Psoas muscle (tissue), 7 donors: ENCODE measurements at regions not wholly inside any gene's neighbourhood (a gene's known extent, or its start where the extent isn't known, plus 50 kb on each side); places are given as distances from the start of the nearest gene placed in this dataset.

ENCODE experiments used
- ATAC-seq, 4 donors: fragments of 200-7000 bp; cut with Tn5 transposase; one replicate each; pipeline ENCODE4 v1.9.1; 2020; ENCODE audit warnings: moderate library complexity in 3 of 4, mild to moderate bottlenecking in 2 of 4
- DNase-seq, 2 donors: peaks; one replicate each; pipeline ENCODE4 v3.0.0-alpha.2; 2020
- H3K27ac ChIP-seq: fragments of 200-600 bp; one replicate; pipeline ENCODE4 v1.8.0; 2022
- H3K27me3 ChIP-seq, 3 donors: fragments of 200-600 bp in 1 of 3; one replicate each; pipeline versions ENCODE4 v1.6.1 to v1.8.0; 2013 to 2022; ENCODE audit warnings: low read length in 2 of 3, mild to moderate bottlenecking in 2 of 3, moderate library complexity in 1 of 3; ENCODE audit not compliant: insufficient read depth in 3 of 3
- H3K36me3 ChIP-seq, 2 donors: fragments of 200-600 bp in 1 of 2; one replicate each; pipeline versions ENCODE4 v1.6.1 to v1.8.0; 2013 to 2022; ENCODE audit warnings: low read depth in 1 of 2, mild to moderate bottlenecking in 1 of 2, moderate library complexity in 1 of 2; ENCODE audit not compliant: insufficient read depth in 1 of 2
- H3K4me1 ChIP-seq: fragments of 200-600 bp; one replicate; pipeline ENCODE4 v1.8.0; 2022
- H3K4me3 ChIP-seq: fragments of 200-600 bp; one replicate; pipeline ENCODE4 v1.8.0; 2022; ENCODE audit warnings: mild to moderate bottlenecking
- H3K9me3 ChIP-seq: fragments of 200-600 bp; one replicate; pipeline ENCODE4 v1.8.0; 2022
- WGBS, 3 donors: extraction: QIAGEN DNeasy Blood & Tissue Kit; methylation state at CpG; one replicate each; pipeline versions ENCODE4 v1.1.6 to v1.1.7; 2013; 5-methylcytosine and 5-hydroxymethylcytosine counted together
- intact Hi-C, 2 donors: fragments of 100-400 bp; cut with DNase I; formaldehyde crosslinking; loops; one replicate each; pipeline versions ENCODE4 v1.11.0 to v1.14.2; 2022
- TF ChIP-seq, protein P1 (sequence below): fragments of 200-600 bp; IDR thresholded peaks from one replicate; pipeline ENCODE4 v1.8.0; 2022; ENCODE audit warnings: antibody characterized with exemption
- donor health status: healthy with polysubstance abuse.
- donor health status: DM: no; HTN: no; CAD: no; lungs with moderate emphysema.
- donor health status: Bipolar disorder and iron deficiency.
- donor health status: healthy.
- donor health status: DM: yes; HTN: yes; CAD: no.
- donor health status: DM: no; HTN: no; CAD: no.
- donor health status: DM: yes; HTN: yes; CAD: no.

DNA sequence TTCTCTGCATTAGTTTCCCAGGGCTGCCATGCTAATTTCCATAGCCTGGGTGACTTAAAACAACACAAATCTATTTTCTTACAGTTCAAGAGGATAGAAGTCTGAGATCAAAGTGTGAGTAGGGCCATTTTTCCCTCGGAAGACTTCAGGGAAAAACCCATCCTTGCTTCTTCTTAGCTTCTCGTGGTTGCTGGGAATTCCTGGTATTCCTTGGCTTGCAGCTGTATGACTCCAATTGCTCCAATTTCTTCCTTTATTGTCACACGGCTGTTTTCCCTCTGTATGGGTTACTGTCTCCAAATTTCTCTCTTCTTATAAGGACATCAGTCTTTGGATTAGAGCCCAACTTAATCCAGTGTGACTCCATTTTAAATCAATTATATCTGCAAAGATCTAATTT, 128.4 kb upstream of the JAG1 start:
- intact Hi-C loops, result no loop called here
- Histone ChIP-seq H3K9me3 (no peaks in the 10 kb centered on the region), H3K4me1 (no peaks in the 10 kb centered on the region), H3K27me3 (no peaks in the 10 kb centered on the region), H3K36me3 (no peaks in the 10 kb centered on the region), H3K4me3 (no peak overlapping the region), H3K27ac (no peak overlapping the region)
- no peak for ATAC-seq
- 36 to 56% (median 37%) methylated on average over 3 of the region's 3 CpGs for WGBS, 3 donors
- TF ChIP-seq, protein P1, sequence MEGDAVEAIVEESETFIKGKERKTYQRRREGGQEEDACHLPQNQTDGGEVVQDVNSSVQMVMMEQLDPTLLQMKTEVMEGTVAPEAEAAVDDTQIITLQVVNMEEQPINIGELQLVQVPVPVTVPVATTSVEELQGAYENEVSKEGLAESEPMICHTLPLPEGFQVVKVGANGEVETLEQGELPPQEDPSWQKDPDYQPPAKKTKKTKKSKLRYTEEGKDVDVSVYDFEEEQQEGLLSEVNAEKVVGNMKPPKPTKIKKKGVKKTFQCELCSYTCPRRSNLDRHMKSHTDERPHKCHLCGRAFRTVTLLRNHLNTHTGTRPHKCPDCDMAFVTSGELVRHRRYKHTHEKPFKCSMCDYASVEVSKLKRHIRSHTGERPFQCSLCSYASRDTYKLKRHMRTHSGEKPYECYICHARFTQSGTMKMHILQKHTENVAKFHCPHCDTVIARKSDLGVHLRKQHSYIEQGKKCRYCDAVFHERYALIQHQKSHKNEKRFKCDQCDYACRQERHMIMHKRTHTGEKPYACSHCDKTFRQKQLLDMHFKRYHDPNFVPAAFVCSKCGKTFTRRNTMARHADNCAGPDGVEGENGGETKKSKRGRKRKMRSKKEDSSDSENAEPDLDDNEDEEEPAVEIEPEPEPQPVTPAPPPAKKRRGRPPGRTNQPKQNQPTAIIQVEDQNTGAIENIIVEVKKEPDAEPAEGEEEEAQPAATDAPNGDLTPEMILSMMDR, result no peak
- DNase-seq, result no peak

DNA sequence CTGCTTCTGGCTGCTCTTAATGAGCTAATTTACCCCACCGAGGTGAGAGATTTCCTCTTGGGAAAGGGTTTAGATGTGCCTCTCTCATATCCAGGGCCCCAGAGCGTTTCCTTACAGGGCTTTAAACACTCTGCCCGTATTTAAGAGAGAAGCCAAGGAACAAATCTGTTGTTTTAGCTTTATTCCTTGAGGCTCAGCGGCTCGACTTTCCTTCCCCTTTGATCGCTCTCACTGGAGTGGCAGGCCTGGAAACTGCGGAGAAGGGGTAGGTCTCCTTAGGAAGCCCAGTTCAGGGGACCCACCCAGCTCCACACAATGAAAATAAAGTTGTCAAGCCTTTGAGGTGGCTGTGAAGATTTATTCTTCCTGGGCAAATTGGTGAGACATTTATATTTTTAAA, 132.0 kb upstream of the JAG1 start:
- H3K4me1 ChIP-seq, result no peaks in the 10 kb centered on the region
- no peak overlapping the region for H3K4me3 ChIP-seq
- WGBS, 3 donors, result 56 to 73% (median 59%) methylated on average over 7 of the region's 7 CpGs
- no peak overlapping the region for H3K27ac ChIP-seq
- intact Hi-C loops, result no loop called here
- no peaks in the 10 kb centered on the region for H3K9me3 ChIP-seq
- TF ChIP-seq, protein P1, result no peak
- no peaks in the 10 kb centered on the region for H3K36me3 ChIP-seq
- DNase-seq (no peak), ATAC-seq (no peak)
- no peaks in the 10 kb centered on the region for H3K27me3 ChIP-seq

DNA sequence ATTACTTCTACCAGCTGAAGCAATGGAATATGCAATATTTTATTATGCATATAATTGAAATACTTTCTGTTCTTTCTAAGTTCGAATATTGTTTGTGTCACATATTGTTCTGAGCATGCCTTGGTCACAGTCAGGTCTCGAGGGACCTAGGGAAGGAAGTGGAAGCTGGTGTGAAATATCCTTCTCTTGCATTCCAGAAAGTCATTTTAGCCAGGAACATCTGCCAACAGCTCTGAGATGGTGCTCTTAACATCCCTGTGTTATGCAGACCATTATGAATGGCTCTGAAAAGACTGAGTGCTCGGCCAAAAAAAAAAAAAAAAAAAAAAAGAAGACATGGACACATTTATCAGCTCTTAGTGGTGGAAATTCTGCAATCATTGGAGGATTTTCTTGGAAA, 132.7 kb upstream of the JAG1 start:
- peak in 3 of 4 donors; percentile 46 to 66 (median 47) for ATAC-seq
- Histone ChIP-seq H3K36me3 (no peaks in the 10 kb centered on the region), H3K4me3 (no peak overlapping the region), H3K27ac (no peak overlapping the region), H3K9me3 (no peaks in the 10 kb centered on the region), H3K27me3 (no peaks in the 10 kb centered on the region), H3K4me1 (no peaks in the 10 kb centered on the region)
- TF ChIP-seq, protein P1, result no peak
- DNase-seq, result no peak
- intact Hi-C loops, result no loop called here
- WGBS, 3 donors, result 12 to 31% (median 16%) methylated on average over 3 of the region's 3 CpGs

DNA sequence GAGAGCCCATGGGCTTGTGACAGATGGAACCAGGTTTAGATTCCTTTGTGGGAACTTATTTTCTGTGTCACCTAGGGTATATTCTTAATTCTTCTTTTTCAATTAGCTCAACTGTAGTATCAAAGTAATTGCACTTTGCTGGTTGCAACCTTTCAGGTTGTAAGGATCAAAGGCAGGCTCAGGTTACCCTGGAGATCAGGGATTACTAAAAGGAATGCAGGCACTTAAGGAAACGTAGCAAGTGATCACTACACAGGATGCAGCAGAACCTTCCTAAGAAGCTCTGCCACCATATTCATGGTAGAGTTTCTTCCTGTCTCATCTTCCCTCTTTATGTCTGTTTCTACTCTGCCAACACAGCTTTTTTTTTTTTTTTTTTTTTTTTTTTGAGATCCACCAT, 133.2 kb upstream of the JAG1 start:
- no peaks in the 10 kb centered on the region for H3K27me3 ChIP-seq
- intact Hi-C loops, result no loop called here
- no peak overlapping the region for H3K27ac ChIP-seq
- ATAC-seq (no peak), DNase-seq (no peak)
- H3K4me1 ChIP-seq, result no peaks in the 10 kb centered on the region
- TF ChIP-seq, protein P1, result no peak
- no peaks in the 10 kb centered on the region for H3K36me3 ChIP-seq
- H3K9me3 ChIP-seq, result no peaks in the 10 kb centered on the region
- no peak overlapping the region for H3K4me3 ChIP-seq
- 38 to 75% (median 40%) methylated on average over 1 of the region's 1 CpG for whole genome bisulfite sequencing, 3 donors

DNA sequence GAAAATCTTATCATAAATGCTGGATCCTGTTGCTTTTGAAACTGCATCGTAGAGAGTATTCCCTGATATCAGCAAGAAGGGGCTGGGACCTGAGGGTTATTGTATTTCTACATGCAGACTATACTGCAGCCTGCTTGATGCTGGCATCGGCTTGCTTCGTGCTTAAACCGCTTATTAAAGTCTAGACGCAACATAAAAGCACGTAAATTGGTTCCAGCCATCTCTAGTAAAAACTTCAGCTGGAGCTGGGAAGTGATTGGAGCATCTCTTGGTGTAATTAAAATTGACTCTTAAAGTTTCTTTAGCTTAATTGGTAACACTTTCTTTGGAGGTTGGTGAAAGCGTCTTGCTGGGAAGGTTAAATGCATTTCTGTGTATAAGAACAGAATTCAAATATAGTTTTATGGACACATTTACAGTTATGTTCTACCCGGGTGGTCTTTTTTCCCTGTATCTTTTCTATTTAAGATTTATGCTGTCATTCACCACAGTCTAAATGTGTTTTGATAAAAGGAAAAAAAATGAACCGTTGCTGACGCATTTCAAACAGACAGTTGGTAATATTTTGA, 139.0 kb upstream of the JAG1 start:
- Histone ChIP-seq H3K27me3 (no peaks in the 10 kb centered on the region), H3K27ac (no peak overlapping the region), H3K9me3 (no peaks in the 10 kb centered on the region), H3K36me3 (no peaks in the 10 kb centered on the region), H3K4me3 (no peak overlapping the region), H3K4me1 (no peaks in the 10 kb centered on the region)
- whole genome bisulfite sequencing, 3 donors, result 74 to 77% (median 77%) methylated on average over 10 of the region's 10 CpGs
- ATAC-seq (no peak), DNase-seq (no peak)
- TF ChIP-seq, protein P1, result no peak
- intact Hi-C loops, result no loop called here
